ENCODE measurements at regions not wholly inside any gene's neighbourhood (a gene's known extent, or its start where the extent isn't known, plus 50 kb on each side); places are given as distances from the start of the nearest gene placed in this dataset.

GRCh38 chr2:101551336-101551888 lies 76.5 kb upstream of the RFX8 start:
- Mint-ChIP-seq H3K27ac (peak overlapping the region; percentile 67), H3K9me3 (peaks cover 19% of the 10 kb centered on the region), H3K4me3 (no peak overlapping the region), H3K36me3 (ENCODE audit: low read depth) (peaks cover 2% of the 10 kb centered on the region), H3K4me1 (ENCODE audit: low read depth) (peaks cover 19% of the 10 kb centered on the region), H3K27me3 (ENCODE audit: low read depth) (no peaks in the 10 kb centered on the region)

DNA sequence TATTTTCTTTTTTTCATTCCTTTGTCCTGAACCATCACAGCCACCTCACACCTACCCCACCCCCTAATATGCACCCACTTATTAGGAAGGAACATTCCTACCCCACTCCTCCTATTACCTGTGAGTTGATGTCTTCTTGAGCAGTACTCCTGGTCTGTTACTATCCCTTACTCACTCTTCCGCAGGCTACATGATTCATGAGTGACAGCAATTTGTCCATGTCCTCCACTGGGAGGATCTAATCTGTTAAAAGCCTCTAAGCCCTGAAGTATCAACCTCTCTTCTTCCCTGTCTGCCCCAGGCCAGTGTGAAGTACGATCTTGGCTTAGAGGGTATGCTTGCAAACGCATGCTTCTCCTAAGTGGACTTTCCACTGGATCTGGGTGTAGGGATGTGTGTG lies 75.6 kb upstream of the RFX8 start:
- no peak overlapping the region for H3K4me3 Mint-ChIP-seq

GRCh38 chr2:101549371-101549770 lies 74.5 kb upstream of the RFX8 start:
- no peak overlapping the region for H3K4me3 Mint-ChIP-seq

More for the DNA sequence above, 75.6 kb upstream of the RFX8 start:
- Mint-ChIP-seq H3K27ac (no peak overlapping the region), H3K9me3 (peaks cover 12% of the 10 kb centered on the region), H3K27me3 (ENCODE audit: low read depth) (no peaks in the 10 kb centered on the region), H3K4me1 (ENCODE audit: low read depth) (peaks cover 19% of the 10 kb centered on the region), H3K36me3 (ENCODE audit: low read depth) (peaks cover 2% of the 10 kb centered on the region)

DNA sequence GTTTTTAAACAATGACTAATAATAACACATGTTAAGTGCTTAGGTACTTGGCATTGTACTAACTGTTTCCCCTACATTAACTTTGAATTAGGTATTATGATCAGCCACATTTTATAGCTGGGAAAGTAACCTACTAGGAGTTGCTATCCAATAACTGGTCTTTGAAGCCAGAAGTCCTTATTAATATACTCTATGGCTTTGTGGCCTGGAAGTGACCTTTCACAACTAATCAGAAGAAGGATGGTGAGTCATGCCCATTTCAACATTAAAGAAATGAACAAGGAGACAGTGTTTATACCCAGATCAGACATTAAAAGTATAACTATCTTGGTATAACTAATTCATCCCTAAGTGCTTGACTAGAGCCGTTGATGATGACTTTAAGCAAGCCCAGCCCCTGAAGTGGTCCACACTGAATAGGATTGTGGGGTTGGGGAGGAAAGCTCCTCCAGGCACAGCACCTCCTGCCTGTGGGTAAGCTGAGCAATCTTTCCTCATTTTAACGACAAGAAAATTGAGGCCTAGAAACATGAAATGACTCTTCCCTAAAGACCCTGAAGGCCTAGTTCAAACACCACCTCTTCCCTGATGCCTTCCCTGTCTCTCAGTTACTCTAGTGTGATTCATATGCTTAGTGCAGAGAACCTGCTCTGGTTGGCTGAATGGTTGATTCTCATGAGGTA lies 71.6 kb upstream of the RFX8 start:
- Mint-ChIP-seq H3K9me3 (peaks cover 13% of the 10 kb centered on the region), H3K4me1 (ENCODE audit: low read depth) (peaks cover 10% of the 10 kb centered on the region), H3K27ac (no peak overlapping the region), H3K27me3 (ENCODE audit: low read depth) (peaks cover 5% of the 10 kb centered on the region), H3K36me3 (ENCODE audit: low read depth) (peaks cover 2% of the 10 kb centered on the region), H3K4me3 (no peak overlapping the region)

More at GRCh38 chr2:101549371-101549770, 74.5 kb upstream of the RFX8 start:
- Mint-ChIP-seq H3K27ac (no peak overlapping the region), H3K9me3 (peaks cover 11% of the 10 kb centered on the region), H3K4me1 (ENCODE audit: low read depth) (peaks cover 19% of the 10 kb centered on the region), H3K27me3 (ENCODE audit: low read depth) (no peaks in the 10 kb centered on the region), H3K36me3 (ENCODE audit: low read depth) (peaks cover 2% of the 10 kb centered on the region)

GRCh38 chr2:101545950-101546349 lies 71.0 kb upstream of the RFX8 start:
- Mint-ChIP-seq H3K36me3 (ENCODE audit: low read depth) (peaks cover 2% of the 10 kb centered on the region), H3K27ac (no peak overlapping the region)

GRCh38 chr2:101540518-101540917 lies 65.6 kb upstream of the RFX8 start:
- no peak overlapping the region for H3K4me3 Mint-ChIP-seq
- no peaks in the 10 kb centered on the region for H3K36me3 Mint-ChIP-seq (ENCODE audit: low read depth)
- no peak overlapping the region for H3K27ac Mint-ChIP-seq
- peaks cover 6% of the 10 kb centered on the region for H3K9me3 Mint-ChIP-seq
- H3K4me1 Mint-ChIP-seq (ENCODE audit: low read depth): no peaks in the 10 kb centered on the region
- H3K27me3 Mint-ChIP-seq (ENCODE audit: low read depth): peaks cover 5% of the 10 kb centered on the region

More at GRCh38 chr2:101545950-101546349, 71.0 kb upstream of the RFX8 start:
- Mint-ChIP-seq H3K27me3 (ENCODE audit: low read depth) (peaks cover 5% of the 10 kb centered on the region), H3K4me3 (no peak overlapping the region), H3K9me3 (peaks cover 11% of the 10 kb centered on the region), H3K4me1 (ENCODE audit: low read depth) (peaks cover 4% of the 10 kb centered on the region)

DNA sequence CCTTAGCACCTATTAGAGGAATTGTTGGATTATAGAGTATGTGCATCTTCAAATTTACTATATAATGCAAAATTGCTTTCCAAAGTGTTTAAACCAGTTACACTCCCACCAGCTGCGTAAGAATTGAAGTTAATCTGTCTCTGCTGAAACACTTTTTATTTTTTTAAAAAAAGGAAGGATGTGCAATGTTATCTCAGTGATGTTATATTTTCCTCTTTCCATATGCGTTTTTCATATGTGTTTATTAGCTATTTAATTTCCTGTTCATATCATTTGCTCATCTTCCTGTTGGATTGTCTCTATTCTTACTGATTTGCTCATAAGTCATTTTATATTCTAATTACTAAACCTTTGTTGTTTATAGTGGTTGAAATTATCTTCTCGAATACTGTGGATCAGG lies 63.2 kb upstream of the RFX8 start:
- no peak overlapping the region for H3K27ac Mint-ChIP-seq
- H3K27me3 Mint-ChIP-seq (ENCODE audit: low read depth): no peaks in the 10 kb centered on the region
- no peaks in the 10 kb centered on the region for H3K4me1 Mint-ChIP-seq (ENCODE audit: low read depth)
- H3K9me3 Mint-ChIP-seq: no peaks in the 10 kb centered on the region
- no peak overlapping the region for H3K4me3 Mint-ChIP-seq
- H3K36me3 Mint-ChIP-seq (ENCODE audit: low read depth): no peaks in the 10 kb centered on the region

DNA sequence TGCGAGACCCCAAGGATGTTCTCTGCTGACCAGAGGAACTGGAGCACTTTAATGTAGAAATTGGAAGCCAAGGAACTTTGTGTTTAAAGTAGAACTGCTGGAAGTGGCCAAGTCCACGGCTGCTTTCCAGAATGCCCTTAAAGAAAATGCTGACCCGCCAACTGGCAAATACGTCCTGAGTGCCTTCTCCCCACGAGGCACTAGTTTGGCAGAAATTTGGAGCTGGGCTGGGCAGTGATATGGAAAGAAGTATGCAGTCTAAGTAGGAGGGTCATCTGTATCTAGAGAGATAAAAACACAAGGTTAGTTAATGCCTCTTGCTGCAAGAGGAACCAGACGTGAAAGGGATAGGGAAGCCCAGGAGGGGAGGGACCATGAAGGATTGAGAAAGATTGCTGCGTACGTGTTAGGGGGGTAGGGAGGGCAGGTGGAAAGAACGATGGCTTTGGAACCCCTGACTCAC lies 59.3 kb upstream of the RFX8 start:
- Mint-ChIP-seq H3K36me3 (ENCODE audit: low read depth) (no peaks in the 10 kb centered on the region), H3K27ac (no peak overlapping the region), H3K4me1 (ENCODE audit: low read depth) (no peaks in the 10 kb centered on the region), H3K27me3 (ENCODE audit: low read depth) (no peaks in the 10 kb centered on the region), H3K9me3 (no peaks in the 10 kb centered on the region), H3K4me3 (no peak overlapping the region)

- Mint-ChIP-seq H3K27me3 (ENCODE audit: low read depth) (no peaks in the 10 kb centered on the region), H3K4me3 (no peak overlapping the region), H3K4me1 (ENCODE audit: low read depth) (no peaks in the 10 kb centered on the region), H3K9me3 (no peaks in the 10 kb centered on the region), H3K27ac (no peak overlapping the region), H3K36me3 (ENCODE audit: low read depth) (no peaks in the 10 kb centered on the region)
Measured at GRCh38 chr2:101533561-101534148, 58.7 kb upstream of the RFX8 start.

GRCh38 chr2:101528501-101528900 lies 53.6 kb upstream of the RFX8 start:
- Mint-ChIP-seq H3K4me3 (no peak overlapping the region), H3K27me3 (ENCODE audit: low read depth) (no peaks in the 10 kb centered on the region), H3K4me1 (ENCODE audit: low read depth) (no peaks in the 10 kb centered on the region), H3K27ac (no peak overlapping the region), H3K9me3 (no peaks in the 10 kb centered on the region), H3K36me3 (ENCODE audit: low read depth) (peaks cover 3% of the 10 kb centered on the region)

GRCh38 chr2:101524806-101525430 lies 50.0 kb upstream of the RFX8 start:
- Mint-ChIP-seq H3K4me3 (no peak overlapping the region), H3K27ac (no peak overlapping the region), H3K36me3 (ENCODE audit: low read depth) (peaks cover 3% of the 10 kb centered on the region), H3K27me3 (ENCODE audit: low read depth) (no peaks in the 10 kb centered on the region), H3K9me3 (no peaks in the 10 kb centered on the region), H3K4me1 (ENCODE audit: low read depth) (peaks cover 7% of the 10 kb centered on the region)
